KMS-11 (cell line): ENCODE measurements at regions not wholly inside any gene's neighbourhood (a gene's known extent, or its start where the extent isn't known, plus 50 kb on each side); places are given as distances from the start of the nearest gene placed in this dataset.

Experiments
- H2AFZ ChIP-seq: fragments of 200-600 bp; sonication (generic); 2 replicates; pipeline ENCODE4 v1.6.1; 2016; ENCODE audit warnings: antibody characterized with exemption, mixed run types, low read depth
- H3K27ac ChIP-seq: fragments of 200-600 bp; sonication (generic); 2 replicates; pipeline ENCODE4 v1.6.1; 2016; ENCODE audit warnings: mild to moderate bottlenecking, mixed run types
- H3K27me3 ChIP-seq: fragments of 200-600 bp; sonication (generic); 2 replicates; pipeline ENCODE4 v1.6.1; 2017; ENCODE audit warnings: mild to moderate bottlenecking, low read depth, mixed run types, moderate library complexity; ENCODE audit not compliant: insufficient read depth
- H3K36me3 ChIP-seq: fragments of 200-600 bp; sonication (generic); 2 replicates; pipeline ENCODE4 v1.6.1; 2017; ENCODE audit warnings: mild to moderate bottlenecking, mixed run types; ENCODE audit not compliant: insufficient read depth
- H3K4me1 ChIP-seq: fragments of 200-600 bp; sonication (generic); 2 replicates; pipeline ENCODE4 v1.6.1; 2016; ENCODE audit warnings: mild to moderate bottlenecking, low read depth, mixed run types; ENCODE audit not compliant: poor library complexity, severe bottlenecking
- H3K4me2 ChIP-seq: fragments of 200-600 bp; sonication (generic); 2 replicates; pipeline ENCODE4 v1.7.0; 2016; ENCODE audit warnings: mild to moderate bottlenecking, mixed run types
- H3K4me3 ChIP-seq: fragments of 200-600 bp; sonication (generic); IDR thresholded peaks from 2 replicates; pipeline ENCODE4 v1.6.1; 2017; ENCODE audit warnings: low read depth, low read length, mixed read lengths; ENCODE audit not compliant: insufficient read depth
- H3K79me2 ChIP-seq: fragments of 200-600 bp; sonication (generic); 2 replicates; pipeline ENCODE4 v1.6.1; 2016; ENCODE audit warnings: low read depth, mixed run types; ENCODE audit not compliant: insufficient read depth
- H3K9ac ChIP-seq: fragments of 200-600 bp; sonication (generic); 2 replicates; pipeline ENCODE4 v1.6.1; 2016; ENCODE audit warnings: mild to moderate bottlenecking, mixed run types
- H4K20me1 ChIP-seq: fragments of 200-600 bp; sonication (generic); 2 replicates; pipeline ENCODE4 v1.6.1; 2016; ENCODE audit warnings: mild to moderate bottlenecking, mixed run types; ENCODE audit not compliant: insufficient read depth
- TF ChIP-seq, protein P1 (sequence below): fragments of 200-600 bp; sonication (generic); conservative IDR thresholded peaks from 2 replicates; pipeline ENCODE4 v1.6.1; 2017; ENCODE audit warnings: low read depth, mild to moderate bottlenecking, antibody characterized with exemption, low read length, moderate library complexity, mixed read lengths

DNA sequence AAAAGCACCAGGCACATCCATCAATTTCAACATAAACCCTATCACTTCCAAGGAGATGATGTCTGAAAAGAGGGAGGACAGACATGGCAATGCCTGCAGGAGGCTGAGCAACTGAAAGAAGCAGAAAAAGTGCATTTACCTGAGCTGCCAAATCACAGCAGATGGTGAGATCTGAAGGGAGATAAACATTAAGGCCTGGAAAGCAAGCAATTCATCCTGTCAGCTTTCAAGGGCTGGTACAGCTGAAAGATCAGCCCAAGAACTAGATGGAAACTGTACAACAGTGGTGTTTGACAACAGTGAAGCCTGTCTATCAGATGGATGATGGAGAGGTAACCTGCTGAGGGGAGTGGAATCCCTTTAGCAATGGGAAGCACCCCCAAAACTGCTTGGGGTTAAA is 433.2 kb upstream of the ZNF608 start:
- Histone ChIP-seq H3K79me2 (no peaks in the 10 kb centered on the region), H3K4me3 (no peak overlapping the region), H3K9ac (no peak overlapping the region), H4K20me1 (no peaks in the 10 kb centered on the region), H3K4me2 (no peak overlapping the region), H3K4me1 (no peaks in the 10 kb centered on the region), H3K27me3 (no peaks in the 10 kb centered on the region), H2AFZ (no peak overlapping the region), H3K36me3 (no peaks in the 10 kb centered on the region), H3K27ac (no peak overlapping the region)
- TF ChIP-seq, protein P1, sequence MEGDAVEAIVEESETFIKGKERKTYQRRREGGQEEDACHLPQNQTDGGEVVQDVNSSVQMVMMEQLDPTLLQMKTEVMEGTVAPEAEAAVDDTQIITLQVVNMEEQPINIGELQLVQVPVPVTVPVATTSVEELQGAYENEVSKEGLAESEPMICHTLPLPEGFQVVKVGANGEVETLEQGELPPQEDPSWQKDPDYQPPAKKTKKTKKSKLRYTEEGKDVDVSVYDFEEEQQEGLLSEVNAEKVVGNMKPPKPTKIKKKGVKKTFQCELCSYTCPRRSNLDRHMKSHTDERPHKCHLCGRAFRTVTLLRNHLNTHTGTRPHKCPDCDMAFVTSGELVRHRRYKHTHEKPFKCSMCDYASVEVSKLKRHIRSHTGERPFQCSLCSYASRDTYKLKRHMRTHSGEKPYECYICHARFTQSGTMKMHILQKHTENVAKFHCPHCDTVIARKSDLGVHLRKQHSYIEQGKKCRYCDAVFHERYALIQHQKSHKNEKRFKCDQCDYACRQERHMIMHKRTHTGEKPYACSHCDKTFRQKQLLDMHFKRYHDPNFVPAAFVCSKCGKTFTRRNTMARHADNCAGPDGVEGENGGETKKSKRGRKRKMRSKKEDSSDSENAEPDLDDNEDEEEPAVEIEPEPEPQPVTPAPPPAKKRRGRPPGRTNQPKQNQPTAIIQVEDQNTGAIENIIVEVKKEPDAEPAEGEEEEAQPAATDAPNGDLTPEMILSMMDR: no peak

DNA sequence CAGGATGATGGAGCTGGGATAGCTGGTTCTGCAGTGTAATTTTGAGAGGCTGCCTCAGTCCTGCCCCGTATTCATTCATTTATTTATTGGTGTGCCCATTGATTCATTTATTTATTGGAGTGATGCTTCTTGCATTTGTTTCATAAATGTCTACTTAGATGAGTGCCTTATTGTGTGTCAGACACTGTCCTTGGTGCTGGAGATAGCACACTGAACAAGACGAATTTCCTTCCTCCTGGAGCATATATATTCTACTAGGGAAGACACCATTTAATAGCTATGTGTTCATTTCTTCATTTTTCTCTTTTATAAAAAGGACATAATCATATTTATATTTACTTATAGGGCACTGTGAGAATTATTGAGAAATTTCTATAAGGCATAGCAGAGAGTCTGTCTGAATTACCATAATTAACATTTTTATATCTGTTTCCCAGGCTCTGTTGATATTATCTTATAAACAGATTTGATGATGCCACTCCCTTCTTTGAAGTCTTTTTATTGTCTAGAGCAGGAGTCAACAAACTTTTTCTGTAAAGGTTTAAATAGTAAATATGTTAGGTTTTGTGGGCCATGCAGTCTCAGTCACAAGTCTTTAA is 433.9 kb upstream of the ZNF608 start:
- no peak overlapping the region for H3K4me2 ChIP-seq
- H3K4me1 ChIP-seq: no peaks in the 10 kb centered on the region
- no peak overlapping the region for H3K4me3 ChIP-seq
- H4K20me1 ChIP-seq: no peaks in the 10 kb centered on the region
- H2AFZ ChIP-seq: no peak overlapping the region
- no peak overlapping the region for H3K9ac ChIP-seq
- TF ChIP-seq, protein P1: no peak
- no peak overlapping the region for H3K27ac ChIP-seq
- no peaks in the 10 kb centered on the region for H3K27me3 ChIP-seq
- H3K79me2 ChIP-seq: no peaks in the 10 kb centered on the region
- H3K36me3 ChIP-seq: no peaks in the 10 kb centered on the region

- H3K4me3 ChIP-seq: no peak overlapping the region
- TF ChIP-seq, protein P1: no peak
- no peaks in the 10 kb centered on the region for H4K20me1 ChIP-seq
- no peak overlapping the region for H3K9ac ChIP-seq
- H3K4me1 ChIP-seq: no peaks in the 10 kb centered on the region
- no peaks in the 10 kb centered on the region for H3K36me3 ChIP-seq
- no peaks in the 10 kb centered on the region for H3K79me2 ChIP-seq
- no peak overlapping the region for H2AFZ ChIP-seq
- no peak overlapping the region for H3K4me2 ChIP-seq
- no peak overlapping the region for H3K27ac ChIP-seq
- no peaks in the 10 kb centered on the region for H3K27me3 ChIP-seq
Measured at GRCh38 chr5:125181159-125181558, 434.7 kb upstream of the ZNF608 start.

GRCh38 chr5:125181955-125182354 is 435.5 kb upstream of the ZNF608 start:
- Histone ChIP-seq H3K27me3 (no peaks in the 10 kb centered on the region), H3K4me2 (no peak overlapping the region), H2AFZ (no peak overlapping the region), H4K20me1 (no peaks in the 10 kb centered on the region), H3K4me1 (no peaks in the 10 kb centered on the region), H3K4me3 (no peak overlapping the region), H3K27ac (no peak overlapping the region), H3K9ac (no peak overlapping the region), H3K79me2 (no peaks in the 10 kb centered on the region), H3K36me3 (no peaks in the 10 kb centered on the region)
- TF ChIP-seq, protein P1: no peak
